GM23338 (cell line): ENCODE measurements at regions not wholly inside any gene's neighbourhood (a gene's known extent, or its start where the extent isn't known, plus 50 kb on each side); places are given as distances from the start of the nearest gene placed in this dataset.

Source experiments
- ATAC-seq: fragments of 200-7000 bp; cut with Tn5 transposase; 3 replicates; pipeline ENCODE4 v1.9.1; 2020
- DNase-seq: peaks from one replicate; pipeline ENCODE4 v3.0.0-alpha.2; 2015; ENCODE audit warnings: low spot score
- H2AFZ ChIP-seq: fragments of 200-600 bp; sonication (generic); 2 replicates; pipeline ENCODE4 v1.8.0; 2016; ENCODE audit warnings: antibody characterized with exemption, mild to moderate bottlenecking, moderate library complexity
- H3F3A ChIP-seq: fragments of 200-600 bp; sonication (generic); replicated peaks from 2 replicates; pipeline ENCODE4 v1.8.0; 2017; ENCODE audit warnings: antibody characterized with exemption, mixed run types, low read depth
- H3K27ac ChIP-seq: fragments of 200-600 bp; sonication (generic); 2 replicates; pipeline ENCODE4 v1.6.1; 2016; ENCODE audit warnings: low read depth
- H3K27me3 ChIP-seq: fragments of 200-600 bp; sonication (generic); 2 replicates; pipeline ENCODE4 v1.8.0; 2016; ENCODE audit warnings: mild to moderate bottlenecking, mixed run types, moderate library complexity; ENCODE audit not compliant: insufficient read depth
- H3K36me3 ChIP-seq: fragments of 200-600 bp; sonication (generic); 2 replicates; pipeline ENCODE4 v1.8.0; 2016; ENCODE audit warnings: mild to moderate bottlenecking; ENCODE audit not compliant: insufficient read depth
- H3K4me1 ChIP-seq: fragments of 200-600 bp; sonication (generic); 2 replicates; pipeline ENCODE4 v1.8.0; 2016; ENCODE audit warnings: mild to moderate bottlenecking, moderate library complexity; ENCODE audit not compliant: insufficient read depth
- H3K4me2 ChIP-seq: fragments of 200-600 bp; sonication (generic); 2 replicates; pipeline ENCODE4 v1.7.1; 2017; ENCODE audit warnings: mixed run types
- H3K4me3 ChIP-seq: fragments of 200-600 bp; sonication (generic); 2 replicates; pipeline ENCODE4 v1.6.1; 2016; ENCODE audit warnings: mixed run types
- H3K79me2 ChIP-seq: fragments of 200-600 bp; sonication (generic); replicated peaks from 2 replicates; pipeline ENCODE4 v1.8.0; 2017; ENCODE audit warnings: mild to moderate bottlenecking; ENCODE audit not compliant: insufficient read depth
- H3K9me2 ChIP-seq: fragments of 200-600 bp; sonication (generic); 2 replicates; pipeline ENCODE4 v1.8.0; 2017; ENCODE audit not compliant: insufficient read depth
- H4K20me1 ChIP-seq: fragments of 200-600 bp; sonication (generic); replicated peaks from 2 replicates; pipeline ENCODE4 v1.8.0; 2017; ENCODE audit warnings: mild to moderate bottlenecking; ENCODE audit not compliant: insufficient read depth
- H3K27ac Mint-ChIP-seq: 2 replicates; pipeline ENCODE4 v1.8.0; 2020; ENCODE audit warnings: inconsistent platforms, mild to moderate bottlenecking, moderate library complexity, mixed read lengths
- H3K27me3 Mint-ChIP-seq: 3 replicates; pipeline ENCODE4 v1.8.0; 2022; ENCODE audit warnings: low read depth, mild to moderate bottlenecking, moderate library complexity, mixed read lengths, inconsistent platforms; ENCODE audit not compliant: insufficient read depth, poor library complexity
- H3K36me3 Mint-ChIP-seq: 3 replicates; pipeline ENCODE4 v1.8.0; 2021; ENCODE audit warnings: low read depth, mild to moderate bottlenecking, inconsistent platforms, moderate library complexity, mixed read lengths
- H3K4me1 Mint-ChIP-seq: 3 replicates; pipeline ENCODE4 v1.8.0; 2020; ENCODE audit warnings: mild to moderate bottlenecking, inconsistent platforms, mixed read lengths
- H3K4me3 Mint-ChIP-seq: 3 replicates; pipeline ENCODE4 v1.8.0; 2021; ENCODE audit warnings: moderate library complexity, mild to moderate bottlenecking, inconsistent platforms, mixed read lengths
- H3K9me3 Mint-ChIP-seq: 3 replicates; pipeline ENCODE4 v1.8.0; 2020; ENCODE audit warnings: moderate library complexity, mild to moderate bottlenecking, inconsistent platforms, mixed read lengths
- CREB1 ChIP-seq: fragments of 250-450 bp; sonication (Bioruptor Pico); IDR thresholded peaks from 2 replicates; pipeline ENCODE4 v1.5.0; 2020; ENCODE audit warnings: low read depth, mild to moderate bottlenecking, moderate library complexity
- CTCF ChIP-seq, 2 experiments: fragments of 200-600 bp in 1 of 2; sonication (generic) in 1 of 2; conservative IDR thresholded peaks; 2 replicates each; pipeline versions ENCODE4 v1.5.1 to v1.6.1; 2016 to 2017; ENCODE audit warnings: antibody characterized with exemption in 2 of 2, low read depth in 2 of 2, mild to moderate bottlenecking in 2 of 2, moderate library complexity in 1 of 2
- ETS1 ChIP-seq: IDR thresholded peaks from 2 replicates; pipeline ENCODE4 v1.6.1; 2016; ENCODE audit warnings: antibody characterized with exemption
- EZH2 ChIP-seq: fragments of 200-600 bp; sonication (generic); IDR thresholded peaks from one replicate; pipeline ENCODE4 v1.8.0; 2017; ENCODE audit warnings: antibody characterized with exemption, mild to moderate bottlenecking, low read depth; ENCODE audit not compliant: unreplicated experiment
- EZH2phosphoT487 ChIP-seq: fragments of 200-600 bp; sonication (generic); IDR thresholded peaks from one replicate; pipeline ENCODE4 v1.8.1; 2018; ENCODE audit warnings: antibody characterized with exemption; ENCODE audit not compliant: unreplicated experiment
- JUNB ChIP-seq: IDR thresholded peaks from one replicate; pipeline ENCODE4 v1.6.1; 2016; ENCODE audit warnings: antibody characterized with exemption; ENCODE audit not compliant: unreplicated experiment
- NANOG ChIP-seq: IDR thresholded peaks from 2 replicates; pipeline ENCODE4 v1.6.1; 2016; ENCODE audit warnings: antibody characterized with exemption, borderline replicate concordance
- POLR2AphosphoS5 ChIP-seq: IDR thresholded peaks from 2 replicates; pipeline ENCODE4 v1.6.1; 2016; ENCODE audit warnings: antibody characterized with exemption, low read depth
- REST ChIP-seq: IDR thresholded peaks from one replicate; pipeline ENCODE4 v1.6.1; 2018; ENCODE audit warnings: antibody characterized with exemption; ENCODE audit not compliant: unreplicated experiment
- STAT1 ChIP-seq: IDR thresholded peaks from one replicate; pipeline ENCODE4 v1.6.1; 2016; ENCODE audit warnings: antibody characterized with exemption; ENCODE audit not compliant: unreplicated experiment
- ZNF331 ChIP-seq: fragments of 250-450 bp; sonication (Bioruptor Pico); IDR thresholded peaks from 2 replicates; pipeline ENCODE4 v1.5.0; 2020; ENCODE audit warnings: low read depth, mild to moderate bottlenecking, moderate library complexity
- ZNF462 ChIP-seq: fragments of 250-450 bp; sonication (Bioruptor Pico); IDR thresholded peaks from 2 replicates; pipeline ENCODE4 v1.5.0; 2020; ENCODE audit warnings: mild to moderate bottlenecking, moderate library complexity

- TF ChIP-seq ZNF462 (CRISPR knock-in tag) (no peak), POLR2AphosphoS5 (no peak)
These were observed 94.9 kb downstream of the DSEL start (continued) for GRCh38 chr18:67421651-67422050.

- Histone ChIP-seq H3K4me3 (no peak overlapping the region), H3K79me2 (no peaks in the 10 kb centered on the region), H3K4me1 (no peaks in the 10 kb centered on the region), H3K36me3 (no peaks in the 10 kb centered on the region), H3K27me3 (no peaks in the 10 kb centered on the region), H3K9me2 (no peaks in the 10 kb centered on the region), H3K4me2 (no peak overlapping the region), H3K27ac (no peak overlapping the region), H4K20me1 (no peaks in the 10 kb centered on the region), H3F3A (no peaks in the 10 kb centered on the region), H2AFZ (no peak overlapping the region; the same call in 1 of the 2 replicates)
- Mint-ChIP-seq H3K27ac (no peak overlapping the region), H3K36me3 (no peaks in the 10 kb centered on the region), H3K9me3 (no peaks in the 10 kb centered on the region), H3K27me3 (no peaks in the 10 kb centered on the region), H3K4me3 (no peak overlapping the region), H3K4me1 (no peaks in the 10 kb centered on the region)
- ATAC-seq (no peak), DNase-seq (no peak)
- no peak for TF ChIP-seq EZH2
- TF ChIP-seq REST = no peak
- no peak for TF ChIP-seq POLR2AphosphoS5
- TF ChIP-seq EZH2phosphoT487 = no peak
- TF ChIP-seq ZNF331 (CRISPR knock-in tag) = no peak
- no peak for TF ChIP-seq STAT1
- no peak for TF ChIP-seq ETS1
- TF ChIP-seq CTCF (conservative IDR thresholded peaks at IDR 0.05; ENCODE audit: low read depth in 2 of 2) = no peak
- TF ChIP-seq CREB1 (CRISPR knock-in tag) = no peak
- no peak for TF ChIP-seq JUNB
- no peak for TF ChIP-seq NANOG
These were observed 98.5 kb downstream of the DSEL start for GRCh38 chr18:67417864-67418523.
